Parathyroid adenoma (tissue), 2 donors: ENCODE measurements at regions not wholly inside any gene's neighbourhood (a gene's known extent, or its start where the extent isn't known, plus 50 kb on each side); places are given as distances from the start of the nearest gene placed in this dataset.
A peak's percentile ranks its signal among the peaks of the same experiment; 100 is the strongest.

Experiments
- H2AFZ ChIP-seq: fragments of 300-600 bp; sonication (generic); one replicate; pipeline ENCODE4 v1.7.0; 2017; ENCODE audit warnings: antibody characterized with exemption, mild to moderate bottlenecking
- H3K27ac ChIP-seq: fragments of 300-600 bp; sonication (generic); one replicate; pipeline ENCODE4 v1.7.0; 2017
- H3K27me3 ChIP-seq: fragments of 300-600 bp; sonication (generic); one replicate; pipeline ENCODE4 v1.7.0; 2017; ENCODE audit warnings: low read length; ENCODE audit not compliant: control insufficient read depth, insufficient read depth
- H3K36me3 ChIP-seq: fragments of 300-600 bp; sonication (generic); one replicate; pipeline ENCODE4 v1.7.0; 2017; ENCODE audit warnings: low read length; ENCODE audit not compliant: control insufficient read depth, insufficient read depth
- H3K4me1 ChIP-seq: fragments of 300-600 bp; sonication (generic); one replicate; pipeline ENCODE4 v1.7.0; 2017; ENCODE audit warnings: control low read depth
- H3K4me2 ChIP-seq: fragments of 300-600 bp; sonication (generic); one replicate; pipeline ENCODE4 v1.7.0; 2017; ENCODE audit warnings: low read length
- H3K4me3 ChIP-seq: fragments of 300-600 bp; sonication (generic); one replicate; pipeline ENCODE4 v1.7.0; 2017; ENCODE audit warnings: low read depth, low read length
- H3K79me2 ChIP-seq: fragments of 300-600 bp; sonication (generic); one replicate; pipeline ENCODE4 v1.7.0; 2017; ENCODE audit warnings: control low read depth
- H3K9ac ChIP-seq: fragments of 300-600 bp; sonication (generic); one replicate; pipeline ENCODE4 v1.7.0; 2017; ENCODE audit warnings: mild to moderate bottlenecking
- H3K9me3 ChIP-seq: fragments of 300-600 bp; sonication (generic); one replicate; pipeline ENCODE4 v1.7.0; 2017; ENCODE audit warnings: low read length; ENCODE audit not compliant: control insufficient read depth
- CTCF ChIP-seq: fragments of 300-600 bp; sonication (generic); IDR thresholded peaks from one replicate; pipeline ENCODE4 v1.7.0; 2017; ENCODE audit warnings: antibody characterized with exemption, mild to moderate bottlenecking
- donor health status: primary hyperparathyroidism.

GRCh38 chr10:3856593-3856992 is 71.6 kb upstream of the KLF6 start:
- no peaks in the 10 kb centered on the region for H3K9me3 ChIP-seq
- no peak overlapping the region for H3K9ac ChIP-seq
- no peaks in the 10 kb centered on the region for H3K27me3 ChIP-seq
- H3K79me2 ChIP-seq, result no peaks in the 10 kb centered on the region
- H3K4me3 ChIP-seq, result no peak overlapping the region
- no peak overlapping the region for H3K4me2 ChIP-seq
- no peaks in the 10 kb centered on the region for H3K4me1 ChIP-seq
- no peak overlapping the region for H2AFZ ChIP-seq
- TF ChIP-seq CTCF, result no peak
- H3K36me3 ChIP-seq, result no peaks in the 10 kb centered on the region
- H3K27ac ChIP-seq, result no peak overlapping the region

- Histone ChIP-seq H3K27ac (no peak overlapping the region), H3K36me3 (no peaks in the 10 kb centered on the region), H3K9me3 (no peaks in the 10 kb centered on the region), H3K4me3 (no peak overlapping the region), H2AFZ (no peak overlapping the region), H3K9ac (no peak overlapping the region), H3K27me3 (no peaks in the 10 kb centered on the region), H3K4me1 (no peaks in the 10 kb centered on the region), H3K4me2 (no peak overlapping the region), H3K79me2 (no peaks in the 10 kb centered on the region)
- TF ChIP-seq CTCF, result no peak
Measured at GRCh38 chr10:3853547-3854303, 68.7 kb upstream of the KLF6 start.

- H3K27me3 ChIP-seq, result no peaks in the 10 kb centered on the region
- H3K9ac ChIP-seq, result no peak overlapping the region
- H3K27ac ChIP-seq, result no peak overlapping the region
- H3K4me2 ChIP-seq, result no peak overlapping the region
- no peak overlapping the region for H2AFZ ChIP-seq
- H3K4me1 ChIP-seq, result no peaks in the 10 kb centered on the region
- no peak overlapping the region for H3K4me3 ChIP-seq
- H3K36me3 ChIP-seq, result no peaks in the 10 kb centered on the region
- H3K79me2 ChIP-seq, result no peaks in the 10 kb centered on the region
- no peaks in the 10 kb centered on the region for H3K9me3 ChIP-seq
- no peak for TF ChIP-seq CTCF
Measured at GRCh38 chr10:3853016-3853415, 68.0 kb upstream of the KLF6 start.

- Histone ChIP-seq H3K36me3 (no peaks in the 10 kb centered on the region), H3K9ac (no peak overlapping the region)
Measured at GRCh38 chr10:3852147-3852904, 67.3 kb upstream of the KLF6 start.

More at GRCh38 chr10:3852147-3852904, 67.3 kb upstream of the KLF6 start:
- no peaks in the 10 kb centered on the region for H3K27me3 ChIP-seq
- peak overlapping the region; percentile 33 for H2AFZ ChIP-seq
- H3K79me2 ChIP-seq, result no peaks in the 10 kb centered on the region
- H3K27ac ChIP-seq, result peak overlapping the region; percentile 24
- peak overlapping the region; percentile 22 for H3K4me3 ChIP-seq
- TF ChIP-seq CTCF, result no peak
- H3K4me1 ChIP-seq, result no peaks in the 10 kb centered on the region
- H3K9me3 ChIP-seq, result no peaks in the 10 kb centered on the region
- H3K4me2 ChIP-seq, result peak overlapping the region; percentile 27
